ENCODE measurements at regions not wholly inside any gene's neighbourhood (a gene's known extent, or its start where the extent isn't known, plus 50 kb on each side); places are given as distances from the start of the nearest gene placed in this dataset.

GRCh38 chr9:18422296-18423036 lies 51.5 kb upstream of the ADAMTSL1 start:
- TF ChIP-seq CTCF (IDR thresholded peaks at IDR 0.05; ENCODE audit: low read depth, low read length, missing control alignments): no peak
- Histone ChIP-seq H3K4me3 (ENCODE audit: low read depth, low read length) (no peak overlapping the region), H3K36me3 (replicated peaks) (no peaks in the 10 kb centered on the region), H3K27ac (no peak overlapping the region), H3K27me3 (replicated peaks) (no peaks in the 10 kb centered on the region)
- in situ Hi-C loops (cut with HindIII; ENCODE audit: low pct_ligation_motif_present, low sequenced_read_pairs): no loop called here
- no peak for DNase-seq

GRCh38 chr9:18423791-18424531 lies 50.0 kb upstream of the ADAMTSL1 start:
- DNase-seq: no peak
- H3K27me3 ChIP-seq (replicated peaks): no peaks in the 10 kb centered on the region
- in situ Hi-C loops (cut with HindIII; ENCODE audit: low pct_ligation_motif_present, low sequenced_read_pairs): no loop called here
- H3K36me3 ChIP-seq (replicated peaks): no peaks in the 10 kb centered on the region
- H3K27ac ChIP-seq: no peak overlapping the region
- TF ChIP-seq CTCF (IDR thresholded peaks at IDR 0.05; ENCODE audit: low read depth, low read length, missing control alignments): no peak
- H3K4me3 ChIP-seq (ENCODE audit: low read depth, low read length): no peak overlapping the region
